Caco-2 (cell line): ENCODE measurements at regions not wholly inside any gene's neighbourhood (a gene's known extent, or its start where the extent isn't known, plus 50 kb on each side); places are given as distances from the start of the nearest gene placed in this dataset.

ENCODE experiments used
- BruUV-seq: library from RNA; stranded (reverse); fragments of 400-500 nt; replicated peaks from 2 replicates; lab custom pipeline; 2021; lab: Mats Ljungman, UMichigan
- CTCF ChIA-PET: fragments of 300-600 bp; sonication (Branson Sonifier 250); formaldehyde crosslinking; loops from one replicate; lab custom pipeline; 2022; ENCODE audit warnings: antibody characterized with exemption; lab: Charles Lee
- POLR2A ChIA-PET: fragments of 300-600 bp; sonication (Branson Sonifier 250); formaldehyde crosslinking; loops from one replicate; lab custom pipeline; 2022; ENCODE audit warnings: antibody characterized with exemption; lab: Charles Lee
- DNase-seq, 2 experiments: peaks; one replicate each; pipeline versions ENCODE4 v3.0.0 to v3.0.0-alpha.2; 2020 to 2022
- H3K27me3 ChIP-seq: replicated peaks from 2 replicates; pipeline ENCODE4 v1.6.0; 2011; ENCODE audit warnings: low read length; ENCODE audit not compliant: control insufficient read depth, insufficient read depth
- H3K36me3 ChIP-seq: 2 replicates; pipeline ENCODE4 v1.5.1; 2011; ENCODE audit warnings: low read length; ENCODE audit not compliant: control insufficient read depth, insufficient read depth
- H3K4me1 ChIP-seq: fragments of 250-450 bp; sonication (Bioruptor Pico); 2 replicates; pipeline ENCODE4 v1.5.1; 2020; ENCODE audit warnings: mild to moderate bottlenecking
- H3K4me3 ChIP-seq: 2 replicates; pipeline ENCODE4 v1.5.1; 2011; ENCODE audit warnings: low read depth, mild to moderate bottlenecking, control low read depth, low read length
- H3K9me3 ChIP-seq: fragments of 250-450 bp; sonication (Bioruptor Pico); 2 replicates; pipeline ENCODE4 v1.5.1; 2020; ENCODE audit warnings: mild to moderate bottlenecking, moderate library complexity
- H3K27ac Mint-ChIP-seq: one replicate; pipeline ENCODE4 v1.8.0; 2022; ENCODE audit warnings: mixed read lengths; ENCODE audit not compliant: unreplicated experiment
- H3K27me3 Mint-ChIP-seq: one replicate; pipeline ENCODE4 v1.8.0; 2022; ENCODE audit warnings: mixed read lengths; ENCODE audit not compliant: insufficient read depth, unreplicated experiment
- H3K36me3 Mint-ChIP-seq: one replicate; pipeline ENCODE4 v1.8.0; 2022; ENCODE audit warnings: mild to moderate bottlenecking, mixed read lengths; ENCODE audit not compliant: insufficient read depth, unreplicated experiment
- H3K4me1 Mint-ChIP-seq: one replicate; pipeline ENCODE4 v1.8.0; 2022; ENCODE audit warnings: low read depth, mixed read lengths; ENCODE audit not compliant: unreplicated experiment
- H3K4me3 Mint-ChIP-seq: one replicate; pipeline ENCODE4 v1.8.0; 2022; ENCODE audit warnings: mild to moderate bottlenecking, moderate library complexity, mixed read lengths; ENCODE audit not compliant: unreplicated experiment
- H3K9me3 Mint-ChIP-seq: one replicate; pipeline ENCODE4 v1.8.0; 2022; ENCODE audit warnings: mixed read lengths; ENCODE audit not compliant: unreplicated experiment
- CTCF ChIP-seq, 2 experiments: fragments of 200-600 bp in 1 of 2; IDR thresholded peaks; 1 replicate in 1 of 2; 2 replicates in 1 of 2; pipeline versions ENCODE4 v1.5.1 to v1.8.0; 2011 to 2022; ENCODE audit warnings: antibody characterized with exemption in 1 of 2, control low read depth in 1 of 2, inconsistent platforms in 1 of 2, low read depth in 1 of 2, low read length in 1 of 2, mild to moderate bottlenecking in 1 of 2, moderate library complexity in 1 of 2; ENCODE audit not compliant: insufficient read depth in 1 of 2, severe bottlenecking in 1 of 2, unreplicated experiment in 1 of 2
- intact Hi-C: fragments of 100-400 bp; cut with micrococcal nuclease; formaldehyde crosslinking; loops from one replicate; pipeline ENCODE4 v1.10.0; 2022; ENCODE audit not compliant: unreplicated experiment

- no peak for DNase-seq
- CTCF ChIA-PET: no interaction called here
- Mint-ChIP-seq H3K27me3 (no peaks in the 10 kb centered on the region), H3K4me1 (no peaks in the 10 kb centered on the region), H3K27ac (no peak overlapping the region), H3K9me3 (no peaks in the 10 kb centered on the region), H3K36me3 (no peaks in the 10 kb centered on the region), H3K4me3 (no peak overlapping the region)
- intact Hi-C loops: no loop called here
- no peaks in the 10 kb centered on the region for H3K4me1 ChIP-seq
- no peak for TF ChIP-seq CTCF (IDR thresholded peaks at IDR 0.05; ENCODE audit: insufficient read depth in 1 of 2, low read depth in 1 of 2, low read length in 1 of 2, severe bottlenecking in 1 of 2, unreplicated experiment in 1 of 2)
- no peaks in the 10 kb centered on the region for H3K9me3 ChIP-seq
- no peaks in the 10 kb centered on the region for H3K36me3 ChIP-seq
- H3K27me3 ChIP-seq: no peaks in the 10 kb centered on the region
- no peak overlapping the region for H3K4me3 ChIP-seq
- POLR2A ChIA-PET: no interaction called here
- BruUV-seq: no TSS peak
Observed at GRCh38 chr1:2890221-2890850, 88.8 kb upstream of the TTC34 start.

GRCh38 chr1:2891923-2892448, 90.5 kb upstream of the TTC34 start:
- H3K9me3 Mint-ChIP-seq: no peaks in the 10 kb centered on the region
- POLR2A ChIA-PET: no interaction called here

GRCh38 chr1:2893473-2894120, 92.1 kb upstream of the TTC34 start:
- no peak for DNase-seq
- H3K4me1 Mint-ChIP-seq: no peaks in the 10 kb centered on the region
- no peaks in the 10 kb centered on the region for H3K36me3 ChIP-seq
- peaks cover 6% of the 10 kb centered on the region for H3K36me3 Mint-ChIP-seq
- no peak overlapping the region for H3K4me3 Mint-ChIP-seq
- H3K9me3 Mint-ChIP-seq: no peaks in the 10 kb centered on the region
- no peaks in the 10 kb centered on the region for H3K9me3 ChIP-seq
- H3K4me3 ChIP-seq: no peak overlapping the region
- H3K27me3 ChIP-seq: no peaks in the 10 kb centered on the region
- intact Hi-C loops: no loop called here
- no peaks in the 10 kb centered on the region for H3K4me1 ChIP-seq
- CTCF ChIA-PET: no interaction called here
- no peak overlapping the region for H3K27ac Mint-ChIP-seq
- no peak for TF ChIP-seq CTCF (IDR thresholded peaks at IDR 0.05; ENCODE audit: insufficient read depth in 1 of 2, low read depth in 1 of 2, low read length in 1 of 2, severe bottlenecking in 1 of 2, unreplicated experiment in 1 of 2)
- BruUV-seq: no TSS peak
- no peaks in the 10 kb centered on the region for H3K27me3 Mint-ChIP-seq
- POLR2A ChIA-PET: no interaction called here

More at GRCh38 chr1:2891923-2892448, 90.5 kb upstream of the TTC34 start:
- no peak overlapping the region for H3K4me3 ChIP-seq
- H3K4me1 Mint-ChIP-seq: no peaks in the 10 kb centered on the region
- H3K27ac Mint-ChIP-seq: no peak overlapping the region
- intact Hi-C loops: no loop called here
- peaks cover under 1% of the 10 kb centered on the region for H3K36me3 Mint-ChIP-seq
- TF ChIP-seq CTCF (IDR thresholded peaks at IDR 0.05; ENCODE audit: insufficient read depth in 1 of 2, low read depth in 1 of 2, low read length in 1 of 2, severe bottlenecking in 1 of 2, unreplicated experiment in 1 of 2): no peak
- no peaks in the 10 kb centered on the region for H3K27me3 Mint-ChIP-seq
- H3K4me3 Mint-ChIP-seq: no peak overlapping the region
- H3K9me3 ChIP-seq: no peaks in the 10 kb centered on the region
- BruUV-seq: no TSS peak
- CTCF ChIA-PET: no interaction called here
- DNase-seq: no peak
- H3K36me3 ChIP-seq: no peaks in the 10 kb centered on the region
- H3K4me1 ChIP-seq: no peaks in the 10 kb centered on the region
- no peaks in the 10 kb centered on the region for H3K27me3 ChIP-seq
